H4 (cell line): ENCODE measurements at regions not wholly inside any gene's neighbourhood (a gene's known extent, or its start where the extent isn't known, plus 50 kb on each side); places are given as distances from the start of the nearest gene placed in this dataset.
"Not testable (repeated sequence)": the region's sequence is repeated elsewhere in the genome, so short reads cannot be mapped to it uniquely, and the experiment has no call there.

Experiments
- DNase-seq: peaks from one replicate; pipeline ENCODE4 v3.0.0-alpha.2; 2015; ENCODE audit warnings: low spot score

- no peak for DNase-seq
Measured at GRCh38 chr18:70617020-70617763, 328.3 kb downstream of the SOCS6 start.

- DNase-seq: no peak
Measured at GRCh38 chr18:70600225-70600925, 311.5 kb downstream of the SOCS6 start.

- no peak for DNase-seq
Measured at GRCh38 chr18:70598406-70598805, 309.6 kb downstream of the SOCS6 start.

DNA sequence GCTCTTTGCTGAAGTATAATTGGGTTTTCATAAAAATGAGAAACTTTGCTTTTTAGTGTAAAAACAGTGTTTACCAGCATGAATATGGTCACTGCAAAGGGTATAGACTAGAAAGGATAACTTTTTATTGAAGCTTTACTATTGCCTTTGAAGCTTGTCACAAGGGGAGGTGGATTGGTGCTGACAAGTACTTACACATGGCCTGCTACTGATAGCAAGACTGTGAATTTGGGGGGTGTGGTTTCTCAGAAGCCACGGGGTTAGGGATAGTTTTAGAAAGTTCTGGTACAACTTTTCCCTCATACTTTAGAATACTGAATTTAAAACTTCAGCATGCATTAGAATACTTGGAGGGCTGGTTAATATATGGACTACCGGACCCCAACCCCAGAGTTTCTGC, 294.1 kb downstream of the SOCS6 start:
- DNase-seq: no peak

DNA sequence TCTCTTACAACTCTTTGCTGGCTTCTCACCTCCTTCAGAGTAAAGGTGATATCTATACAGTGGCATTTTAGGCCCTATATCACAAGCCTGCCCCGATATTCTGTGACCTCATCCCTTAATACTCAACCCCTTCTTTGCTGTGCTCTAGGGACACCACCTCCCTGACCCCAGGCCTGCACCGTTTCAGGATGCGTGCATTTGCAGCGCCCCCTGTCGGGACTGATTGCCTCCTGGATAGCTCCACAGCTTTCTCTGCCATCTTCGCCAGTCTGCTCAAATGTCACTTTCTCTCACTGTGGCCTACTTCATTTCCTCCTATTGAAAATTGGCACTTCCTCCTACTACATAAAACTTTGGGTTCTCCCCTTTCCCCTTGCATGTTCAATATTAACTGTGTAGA, 289.6 kb downstream of the SOCS6 start:
- DNase-seq: peak; percentile 5

DNA sequence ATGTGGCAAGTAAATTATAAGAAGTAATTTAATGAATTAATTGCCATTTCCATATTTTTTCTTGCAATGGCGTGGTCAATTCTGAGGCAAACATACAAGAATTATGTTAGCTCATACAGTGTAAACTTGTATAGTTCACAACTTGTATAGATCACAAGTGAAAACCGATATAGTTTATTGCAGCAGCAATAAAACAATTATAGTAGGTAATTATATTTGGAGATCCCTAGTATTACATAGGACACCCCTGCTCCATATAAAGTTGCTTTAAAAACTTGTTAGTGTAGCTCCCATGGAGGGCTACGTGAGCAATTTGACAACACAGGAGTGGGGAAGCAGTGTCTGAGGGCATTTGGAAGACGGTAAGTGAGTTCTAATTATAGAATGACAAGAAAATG, 288.2 kb downstream of the SOCS6 start:
- no peak for DNase-seq

DNA sequence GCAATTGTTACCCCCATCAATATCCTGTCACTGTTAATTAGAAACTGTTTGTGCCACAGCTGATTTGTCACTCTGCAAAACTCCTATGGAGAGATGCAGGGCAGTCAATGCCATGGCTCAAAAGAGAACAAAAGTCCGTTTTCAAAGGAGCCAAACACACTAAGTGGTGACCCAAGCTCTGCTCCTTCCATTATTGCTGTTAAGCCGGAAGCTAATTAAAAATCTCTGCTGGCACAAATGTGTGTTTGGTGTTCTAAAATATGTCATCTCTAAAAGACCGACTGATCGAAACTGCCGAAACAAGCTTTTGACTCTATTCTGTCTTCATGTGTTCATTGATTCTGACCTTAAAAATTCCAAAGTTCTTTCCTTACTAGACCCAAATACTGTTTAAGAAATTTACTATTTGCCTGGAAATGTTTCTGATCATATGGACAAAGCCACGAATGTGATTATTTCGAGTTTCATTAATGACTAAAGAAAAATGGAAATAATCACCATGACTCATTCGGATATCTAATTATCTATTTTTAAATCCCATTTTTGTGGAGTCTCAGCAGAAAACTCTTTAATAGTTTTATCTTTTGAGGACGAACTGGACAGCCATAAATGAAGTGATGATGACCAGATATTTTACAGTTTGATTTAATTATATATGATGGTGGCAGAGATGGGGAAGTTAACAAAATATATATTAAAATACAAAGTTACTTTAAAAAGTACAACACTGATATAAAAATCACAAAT, 287.6 kb downstream of the SOCS6 start:
- DNase-seq: no peak

- DNase-seq: not testable (repeated sequence)
Measured at GRCh38 chr18:70574951-70575350, 286.1 kb downstream of the SOCS6 start.

DNA sequence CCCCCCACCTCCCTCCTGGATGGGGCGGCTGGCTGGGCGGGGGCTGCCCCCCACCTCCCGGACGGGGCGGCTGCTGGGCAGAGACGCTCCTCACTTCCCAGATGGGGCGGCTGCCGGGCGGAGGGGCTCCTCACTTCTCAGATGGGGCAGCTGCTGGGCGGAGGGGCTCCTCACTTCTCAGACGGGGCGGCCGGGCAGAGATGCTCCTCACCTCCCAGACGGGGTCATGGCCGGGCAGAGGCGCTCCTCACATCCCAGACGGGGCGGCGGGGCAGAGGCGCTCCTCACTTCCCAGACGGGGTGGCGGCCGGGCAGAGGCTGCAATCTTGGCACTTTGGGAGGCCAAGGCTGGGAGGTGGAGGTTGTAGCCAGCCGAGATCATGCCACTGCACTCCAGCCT, 280.8 kb downstream of the SOCS6 start:
- DNase-seq: not testable (repeated sequence)

GRCh38 chr18:70559446-70559845, 270.6 kb downstream of the SOCS6 start:
- no peak for DNase-seq

DNA sequence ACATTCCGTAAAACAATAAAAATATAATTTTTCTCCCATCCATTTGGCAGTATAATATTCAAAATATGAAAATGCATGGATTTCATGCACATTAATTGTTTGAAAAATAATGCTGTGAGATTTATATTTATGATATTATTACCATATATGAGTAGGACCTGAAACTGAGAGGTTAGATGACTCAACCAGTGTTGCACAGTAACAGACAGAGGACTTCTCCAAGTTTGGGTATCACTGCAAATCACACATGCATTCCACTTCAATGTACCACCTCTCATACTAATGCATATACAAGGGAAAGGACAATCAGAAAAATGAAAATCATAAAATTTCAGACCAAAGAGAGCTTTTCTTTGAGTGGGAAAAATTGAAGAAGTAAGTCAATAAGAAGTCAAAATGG, 269.5 kb downstream of the SOCS6 start:
- DNase-seq: no peak

DNA sequence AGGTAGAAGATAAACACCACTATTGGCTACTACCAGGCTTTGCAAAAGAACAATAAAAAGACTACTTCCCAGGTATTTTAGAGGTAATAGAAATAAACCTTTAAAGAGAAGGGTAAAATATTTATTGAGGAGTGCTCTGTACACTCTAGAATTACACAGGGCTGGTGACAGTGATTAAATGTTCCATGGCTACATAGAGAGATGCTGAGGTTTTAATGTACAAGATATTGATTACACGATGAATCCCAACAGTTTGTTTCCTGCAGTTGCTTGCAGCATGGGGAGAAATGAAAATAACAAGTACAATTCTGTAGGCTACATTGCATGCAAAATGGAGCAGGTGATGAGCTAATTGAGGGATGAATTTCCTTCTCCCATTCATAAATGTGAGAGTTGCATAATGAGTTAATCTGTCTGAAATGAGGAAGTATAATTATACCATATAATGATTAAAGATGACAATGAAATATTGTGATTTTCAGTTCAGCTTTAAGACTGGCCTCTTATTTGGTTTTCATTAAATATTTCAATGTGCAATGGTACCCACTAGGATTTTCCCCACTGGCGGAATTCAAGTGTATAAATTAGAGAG, 266.1 kb downstream of the SOCS6 start:
- DNase-seq: no peak

DNA sequence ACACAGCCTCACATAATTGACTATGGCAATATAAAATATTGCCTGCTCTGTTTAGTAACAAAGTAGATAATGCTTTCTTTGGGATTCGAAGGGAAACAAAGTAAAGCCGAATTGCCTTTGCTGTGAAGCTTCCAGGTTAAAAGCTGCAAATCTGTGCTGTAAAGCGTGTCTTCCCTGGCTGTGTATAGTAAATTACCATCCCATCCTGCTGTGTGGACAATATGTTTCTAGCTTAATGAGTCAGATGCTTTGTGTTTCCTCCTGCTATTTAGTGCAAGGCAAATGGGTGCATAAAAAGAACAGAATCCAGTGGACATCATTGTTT, 265.1 kb downstream of the SOCS6 start:
- DNase-seq: no peak

- DNase-seq: no peak
Measured at GRCh38 chr18:70553245-70553935, 264.5 kb downstream of the SOCS6 start.

GRCh38 chr18:70536370-70537062, 247.7 kb downstream of the SOCS6 start:
- DNase-seq: no peak

DNA sequence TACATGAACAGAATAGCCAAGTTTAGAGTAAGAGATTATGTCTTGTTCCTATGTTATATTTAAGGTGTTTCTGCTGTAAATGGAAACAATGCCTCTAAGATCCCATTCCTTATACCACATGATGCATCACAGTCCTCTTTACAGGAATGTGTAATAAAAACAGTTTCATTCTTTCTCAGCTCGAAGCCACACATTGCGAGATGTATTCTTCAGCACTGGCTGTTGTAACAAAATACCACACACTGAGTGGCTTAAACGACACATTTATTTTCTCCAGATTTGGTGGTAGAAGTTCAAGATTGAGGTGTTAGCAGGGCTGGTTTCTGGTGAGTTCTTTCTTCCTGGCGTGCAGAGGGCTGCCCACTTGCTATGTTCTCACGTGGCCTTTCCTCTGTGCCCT, 246.2 kb downstream of the SOCS6 start:
- DNase-seq: peak; percentile 56

GRCh38 chr18:70525322-70525721, 236.5 kb downstream of the SOCS6 start:
- DNase-seq: not testable (repeated sequence)

DNA sequence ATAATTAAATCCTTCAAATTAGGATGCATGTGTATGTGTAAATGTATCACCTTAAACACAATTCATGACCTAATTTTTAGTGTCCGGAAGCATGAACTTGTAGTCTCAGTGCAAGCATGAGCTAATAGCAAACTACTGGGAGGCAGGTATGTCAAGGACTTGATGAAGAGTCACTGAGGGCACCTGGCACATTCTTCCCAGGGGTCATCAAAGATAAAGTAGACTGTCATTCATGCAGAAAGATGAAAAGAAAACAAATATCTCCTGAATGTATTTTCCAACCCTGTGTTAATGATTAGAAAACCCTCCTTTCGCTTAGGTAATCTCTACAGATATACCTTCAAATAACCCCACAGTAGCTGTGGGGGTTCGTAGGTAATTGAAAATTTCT, 234.9 kb downstream of the SOCS6 start:
- no peak for DNase-seq

GRCh38 chr18:70523035-70523791, 234.4 kb downstream of the SOCS6 start:
- no peak for DNase-seq

DNA sequence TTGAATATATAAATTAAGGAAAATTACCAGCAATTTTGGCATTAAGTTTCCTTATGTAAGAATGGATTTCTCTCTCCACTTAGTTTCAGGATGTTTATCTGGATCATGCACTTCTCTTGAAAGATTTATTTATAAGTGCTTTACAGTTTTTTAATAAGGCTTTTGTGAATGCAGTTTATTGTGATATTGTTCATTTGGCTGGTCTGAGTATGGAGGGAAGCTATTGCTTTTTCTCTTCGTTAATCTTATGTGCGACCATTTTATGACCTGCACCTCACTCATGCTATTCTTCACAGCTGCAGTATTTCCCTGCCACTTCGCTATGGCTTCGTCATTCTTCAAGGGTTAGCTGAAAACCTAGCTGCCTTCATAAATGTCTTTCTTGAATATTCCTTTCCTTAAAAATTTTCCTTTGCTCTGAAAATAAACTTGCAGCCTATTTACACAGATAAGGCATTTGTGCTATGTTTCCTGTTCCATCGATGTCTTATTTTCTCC, 233.4 kb downstream of the SOCS6 start:
- no peak for DNase-seq
